ENCODE measurements at regions not wholly inside any gene's neighbourhood (a gene's known extent, or its start where the extent isn't known, plus 50 kb on each side); places are given as distances from the start of the nearest gene placed in this dataset.

DNA sequence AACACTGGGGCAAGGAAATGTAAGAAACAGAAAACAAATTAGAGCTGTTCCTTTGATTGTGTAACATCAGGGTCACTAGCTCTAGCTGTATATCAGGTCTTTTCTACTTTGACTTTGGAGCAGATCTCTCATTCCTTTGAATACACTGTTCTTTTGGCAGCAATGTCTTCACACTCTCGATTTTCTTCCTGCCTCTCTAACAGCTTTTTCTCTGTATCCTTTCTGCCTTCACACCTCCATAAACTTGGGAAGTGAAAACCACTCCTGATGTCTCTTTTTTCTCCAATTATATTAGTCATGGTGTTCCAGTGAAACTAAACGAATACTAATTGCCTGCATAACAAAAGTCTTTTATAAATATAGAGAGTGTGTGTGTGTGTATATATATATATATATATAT is 1458.0 kb downstream of the NCAM2 start:
- Histone ChIP-seq H3K4me3 (ENCODE audit: low read depth in 2 of 2, low read length in 1 of 2) (no peak overlapping the region), H3K27ac (ENCODE audit: low read depth in 2 of 2, low read length in 1 of 2) (no peak overlapping the region), H2AFZ (ENCODE audit: low read depth) (no peak overlapping the region), H3K79me2 (ENCODE audit: insufficient read depth) (no peaks in the 10 kb centered on the region), H3K9ac (no peak overlapping the region), H4K20me1 (ENCODE audit: insufficient read depth) (no peaks in the 10 kb centered on the region), H3K4me2 (no peak overlapping the region), H3F3A (replicated peaks; ENCODE audit: insufficient read depth) (no peaks in the 10 kb centered on the region), H3K36me3 (replicated peaks in 1 of 2; ENCODE audit: control insufficient read depth in 1 of 2, insufficient read depth in 2 of 2, low read length in 1 of 2) (no peaks in the 10 kb centered on the region), H3K4me1 (ENCODE audit: control insufficient read depth in 1 of 2, insufficient read depth in 2 of 2, low read depth in 1 of 2, low read length in 1 of 2) (no peaks in the 10 kb centered on the region), H3K9me2 (no peaks in the 10 kb centered on the region), H3K27me3 (ENCODE audit: insufficient read depth) (no peaks in the 10 kb centered on the region), H3K9me3 (no peaks in the 10 kb centered on the region; the same call in 1 of the 2 replicates)
- 13% methylated on average over 2 of the region's 2 CpGs for WGBS (ENCODE audit: low lambda C conversion rate)
- POLR2A ChIA-PET: no interaction called here
- CTCF ChIA-PET: no interaction called here
- no peak for DNase-seq
- TF ChIP-seq, protein P1, sequence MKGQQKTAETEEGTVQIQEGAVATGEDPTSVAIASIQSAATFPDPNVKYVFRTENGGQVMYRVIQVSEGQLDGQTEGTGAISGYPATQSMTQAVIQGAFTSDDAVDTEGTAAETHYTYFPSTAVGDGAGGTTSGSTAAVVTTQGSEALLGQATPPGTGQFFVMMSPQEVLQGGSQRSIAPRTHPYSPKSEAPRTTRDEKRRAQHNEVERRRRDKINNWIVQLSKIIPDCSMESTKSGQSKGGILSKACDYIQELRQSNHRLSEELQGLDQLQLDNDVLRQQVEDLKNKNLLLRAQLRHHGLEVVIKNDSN (IDR thresholded peaks at IDR 0.05; ENCODE audit: borderline replicate concordance, low read depth): no peak
- TF ChIP-seq, protein P2, sequence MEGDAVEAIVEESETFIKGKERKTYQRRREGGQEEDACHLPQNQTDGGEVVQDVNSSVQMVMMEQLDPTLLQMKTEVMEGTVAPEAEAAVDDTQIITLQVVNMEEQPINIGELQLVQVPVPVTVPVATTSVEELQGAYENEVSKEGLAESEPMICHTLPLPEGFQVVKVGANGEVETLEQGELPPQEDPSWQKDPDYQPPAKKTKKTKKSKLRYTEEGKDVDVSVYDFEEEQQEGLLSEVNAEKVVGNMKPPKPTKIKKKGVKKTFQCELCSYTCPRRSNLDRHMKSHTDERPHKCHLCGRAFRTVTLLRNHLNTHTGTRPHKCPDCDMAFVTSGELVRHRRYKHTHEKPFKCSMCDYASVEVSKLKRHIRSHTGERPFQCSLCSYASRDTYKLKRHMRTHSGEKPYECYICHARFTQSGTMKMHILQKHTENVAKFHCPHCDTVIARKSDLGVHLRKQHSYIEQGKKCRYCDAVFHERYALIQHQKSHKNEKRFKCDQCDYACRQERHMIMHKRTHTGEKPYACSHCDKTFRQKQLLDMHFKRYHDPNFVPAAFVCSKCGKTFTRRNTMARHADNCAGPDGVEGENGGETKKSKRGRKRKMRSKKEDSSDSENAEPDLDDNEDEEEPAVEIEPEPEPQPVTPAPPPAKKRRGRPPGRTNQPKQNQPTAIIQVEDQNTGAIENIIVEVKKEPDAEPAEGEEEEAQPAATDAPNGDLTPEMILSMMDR (IDR thresholded peaks at IDR 0.05): no peak
- TF ChIP-seq TAF1 (IDR thresholded peaks at IDR 0.05; ENCODE audit: borderline replicate concordance, low read depth, low read length) (no peak), FOXJ3 (CRISPR knock-in tag; IDR thresholded peaks at IDR 0.05) (no peak)

DNA sequence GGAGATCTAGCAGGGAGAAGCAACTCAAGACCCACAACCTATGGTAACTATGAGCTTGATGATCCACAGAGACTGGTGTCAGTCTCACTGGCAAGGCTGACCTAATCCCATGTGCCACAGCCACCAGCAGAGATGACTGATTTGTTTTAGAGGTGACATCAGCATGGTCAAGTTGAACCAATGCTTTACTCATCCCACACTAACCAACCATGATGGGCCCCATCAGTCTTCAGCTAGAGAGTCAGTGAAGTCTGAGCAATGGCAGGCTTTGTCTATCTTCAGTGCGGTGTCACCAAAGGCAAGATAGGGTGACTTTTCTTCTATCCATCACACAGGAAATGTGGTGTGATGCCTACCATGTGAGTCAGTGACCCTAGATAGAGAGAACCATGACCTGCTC is 1470.7 kb downstream of the NCAM2 start:
- no peaks in the 10 kb centered on the region for H3K9me2 ChIP-seq
- DNase-seq: no peak
- H3K27ac ChIP-seq (ENCODE audit: low read depth in 2 of 2, low read length in 1 of 2): no peak overlapping the region
- no peak overlapping the region for H2AFZ ChIP-seq (ENCODE audit: low read depth)
- no peaks in the 10 kb centered on the region; a peak in 1 of 4 replicates for H3K4me1 ChIP-seq (ENCODE audit: control insufficient read depth in 1 of 2, insufficient read depth in 2 of 2, low read depth in 1 of 2, low read length in 1 of 2)
- H3K36me3 ChIP-seq (replicated peaks in 1 of 2; ENCODE audit: control insufficient read depth in 1 of 2, insufficient read depth in 2 of 2, low read length in 1 of 2): no peaks in the 10 kb centered on the region
- H3K9ac ChIP-seq: no peak overlapping the region
- no peaks in the 10 kb centered on the region for H3K9me3 ChIP-seq
- TF ChIP-seq, protein P3, sequence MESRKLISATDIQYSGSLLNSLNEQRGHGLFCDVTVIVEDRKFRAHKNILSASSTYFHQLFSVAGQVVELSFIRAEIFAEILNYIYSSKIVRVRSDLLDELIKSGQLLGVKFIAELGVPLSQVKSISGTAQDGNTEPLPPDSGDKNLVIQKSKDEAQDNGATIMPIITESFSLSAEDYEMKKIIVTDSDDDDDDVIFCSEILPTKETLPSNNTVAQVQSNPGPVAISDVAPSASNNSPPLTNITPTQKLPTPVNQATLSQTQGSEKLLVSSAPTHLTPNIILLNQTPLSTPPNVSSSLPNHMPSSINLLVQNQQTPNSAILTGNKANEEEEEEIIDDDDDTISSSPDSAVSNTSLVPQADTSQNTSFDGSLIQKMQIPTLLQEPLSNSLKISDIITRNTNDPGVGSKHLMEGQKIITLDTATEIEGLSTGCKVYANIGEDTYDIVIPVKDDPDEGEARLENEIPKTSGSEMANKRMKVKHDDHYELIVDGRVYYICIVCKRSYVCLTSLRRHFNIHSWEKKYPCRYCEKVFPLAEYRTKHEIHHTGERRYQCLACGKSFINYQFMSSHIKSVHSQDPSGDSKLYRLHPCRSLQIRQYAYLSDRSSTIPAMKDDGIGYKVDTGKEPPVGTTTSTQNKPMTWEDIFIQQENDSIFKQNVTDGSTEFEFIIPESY (IDR thresholded peaks at IDR 0.05; ENCODE audit: borderline replicate concordance, low read depth): no peak
- TF ChIP-seq TEAD4 (IDR thresholded peaks at IDR 0.05; ENCODE audit: borderline replicate concordance, insufficient read depth) (no peak), RCOR1 (IDR thresholded peaks at IDR 0.05; ENCODE audit: low read length) (no peak), EP300 (IDR thresholded peaks at IDR 0.05; ENCODE audit: borderline replicate concordance in 1 of 2, low read depth in 1 of 2, low read length in 1 of 2) (no peak), JUND (IDR thresholded peaks at IDR 0.05) (no peak), RAD21 (IDR thresholded peaks at IDR 0.05; ENCODE audit: low read length) (no peak)
- TF ChIP-seq, protein P2 (IDR thresholded peaks at IDR 0.05): no peak
- no peaks in the 10 kb centered on the region for H3F3A ChIP-seq (replicated peaks; ENCODE audit: insufficient read depth)
- WGBS (ENCODE audit: low lambda C conversion rate): 43% methylated on average over 1 of the region's 1 CpG
- no peak overlapping the region for H3K4me2 ChIP-seq
- no peak overlapping the region for H3K4me3 ChIP-seq (ENCODE audit: low read depth in 2 of 2, low read length in 1 of 2)
- ChIA-PET POLR2A (no interaction called here), CTCF (no interaction called here)
- H4K20me1 ChIP-seq (ENCODE audit: insufficient read depth): no peaks in the 10 kb centered on the region
- no peaks in the 10 kb centered on the region for H3K79me2 ChIP-seq (ENCODE audit: insufficient read depth)
- no peaks in the 10 kb centered on the region for H3K27me3 ChIP-seq (ENCODE audit: insufficient read depth)

All from SK-N-SH (cell line).